Thyroid gland (tissue), 4 donors: ENCODE measurements at regions not wholly inside any gene's neighbourhood (a gene's known extent, or its start where the extent isn't known, plus 50 kb on each side); places are given as distances from the start of the nearest gene placed in this dataset.

ENCODE experiments used
- CTCF ChIP-seq, 6 experiments: fragments of 200-600 bp in 3 of 6; fragments of 450-650 bp in 3 of 6; sonication (generic) in 3 of 6; IDR thresholded peaks; one replicate each; pipeline ENCODE4 v1.5.1; 2016 to 2019; ENCODE audit warnings: antibody characterized with exemption in 6 of 6, mild to moderate bottlenecking in 2 of 6, inconsistent platforms in 1 of 6, moderate library complexity in 1 of 6
- POLR2A ChIP-seq, 2 donors: fragments of 450-650 bp; IDR thresholded peaks; one replicate each; pipeline ENCODE4 v1.6.1; 2017; ENCODE audit warnings: antibody characterized with exemption in 2 of 2, mild to moderate bottlenecking in 2 of 2, moderate library complexity in 1 of 2

DNA sequence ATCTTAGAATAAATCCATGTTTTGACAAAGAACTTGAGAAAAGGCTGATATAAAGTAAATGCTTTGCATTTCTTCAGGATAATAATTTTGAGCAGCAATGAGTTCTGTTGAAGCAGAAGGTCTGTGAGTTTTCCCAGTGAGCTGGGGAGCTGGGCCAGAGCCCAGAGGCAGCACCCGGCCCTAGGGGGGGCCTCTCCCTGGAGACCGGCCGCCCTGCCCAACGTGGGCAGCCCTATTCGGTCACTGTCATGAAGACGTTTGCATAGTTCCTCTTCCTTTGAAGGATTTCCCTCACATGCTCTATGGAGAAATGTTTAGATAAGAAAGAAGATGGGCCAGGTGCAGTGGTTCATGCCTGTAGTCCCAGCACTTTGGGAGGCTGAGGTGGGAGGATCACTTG, 404.8 kb downstream of the THBS2 start:
- TF ChIP-seq POLR2A (IDR thresholded peaks at IDR 0.05) (no peak), CTCF (IDR thresholded peaks at IDR 0.05) (no peak)
